ENCODE measurements at regions not wholly inside any gene's neighbourhood (a gene's known extent, or its start where the extent isn't known, plus 50 kb on each side); places are given as distances from the start of the nearest gene placed in this dataset.

GRCh38 chr2:65842104-65842503 is 409.7 kb upstream of the SPRED2 start:
- in situ Hi-C loops (cut with HindIII; ENCODE audit: low sequenced_read_pairs), result no loop called here
- no peak for DNase-seq (ENCODE audit: low spot score)

DNA sequence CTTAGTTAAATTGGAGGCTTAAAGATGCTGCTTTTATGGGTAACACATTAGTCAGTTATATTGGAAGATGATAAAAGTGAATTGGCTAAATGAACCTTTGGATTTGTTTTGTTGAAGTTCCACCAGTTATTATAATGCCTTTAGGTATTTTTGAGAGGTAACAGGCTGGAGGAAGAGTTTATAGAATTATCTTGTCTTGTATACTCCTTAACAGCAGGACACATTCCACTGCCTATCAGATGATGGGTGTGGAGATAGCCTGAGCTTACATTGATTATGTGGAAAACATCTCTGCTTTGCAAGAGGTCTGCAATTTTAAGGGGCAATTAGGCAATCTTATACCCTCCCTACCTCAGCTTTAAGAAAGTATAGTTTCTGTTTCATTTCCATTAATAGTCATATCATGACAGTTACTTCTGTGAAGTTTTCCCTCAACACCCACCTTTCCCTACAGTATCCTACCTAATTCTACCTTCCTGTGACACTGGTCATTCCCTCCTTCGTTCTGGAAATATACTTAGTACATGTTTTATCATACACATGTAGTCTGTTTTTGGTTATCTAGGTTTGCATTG is 403.7 kb upstream of the SPRED2 start:
- no peak for DNase-seq (ENCODE audit: low spot score)
- in situ Hi-C loops (cut with HindIII; ENCODE audit: low sequenced_read_pairs), result no loop called here

- in situ Hi-C loops (cut with HindIII; ENCODE audit: low sequenced_read_pairs), result no loop called here
- no peak for DNase-seq (ENCODE audit: low spot score)
Measured at GRCh38 chr2:65834771-65835475, 402.5 kb upstream of the SPRED2 start.

GRCh38 chr2:65834062-65834461 is 401.7 kb upstream of the SPRED2 start:
- DNase-seq (ENCODE audit: low spot score), result no peak
- in situ Hi-C loops (cut with HindIII; ENCODE audit: low sequenced_read_pairs), result no loop called here

- no peak for DNase-seq (ENCODE audit: low spot score)
- in situ Hi-C loops (cut with HindIII; ENCODE audit: low sequenced_read_pairs), result no loop called here
Measured at GRCh38 chr2:65831509-65831908, 399.1 kb upstream of the SPRED2 start.

DNA sequence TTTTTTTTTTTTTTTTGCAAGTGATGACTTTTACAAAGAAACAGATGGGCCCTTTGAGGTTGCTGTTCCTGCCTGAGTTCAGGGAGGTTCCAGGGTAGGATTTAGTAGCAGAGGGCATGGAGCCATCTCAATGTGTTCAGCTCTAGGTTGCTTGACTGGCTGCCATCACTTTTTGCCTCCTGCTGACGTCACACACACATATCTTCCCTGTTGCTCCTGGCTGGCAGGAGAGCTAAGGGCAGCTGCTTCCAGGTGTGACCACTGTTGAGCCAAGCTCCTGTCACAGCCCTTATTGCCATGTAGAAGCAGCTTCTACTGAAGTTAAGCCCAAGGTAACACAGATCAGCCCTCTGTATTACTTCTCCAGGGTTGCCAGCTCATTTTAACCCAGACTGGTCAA is 394.2 kb upstream of the SPRED2 start:
- DNase-seq (ENCODE audit: low spot score), result no peak
- in situ Hi-C loops (cut with HindIII; ENCODE audit: low sequenced_read_pairs), result no loop called here

- DNase-seq (ENCODE audit: low spot score), result no peak
- in situ Hi-C loops (cut with HindIII; ENCODE audit: low sequenced_read_pairs), result no loop called here
Measured at GRCh38 chr2:65823511-65823910, 391.1 kb upstream of the SPRED2 start.

DNA sequence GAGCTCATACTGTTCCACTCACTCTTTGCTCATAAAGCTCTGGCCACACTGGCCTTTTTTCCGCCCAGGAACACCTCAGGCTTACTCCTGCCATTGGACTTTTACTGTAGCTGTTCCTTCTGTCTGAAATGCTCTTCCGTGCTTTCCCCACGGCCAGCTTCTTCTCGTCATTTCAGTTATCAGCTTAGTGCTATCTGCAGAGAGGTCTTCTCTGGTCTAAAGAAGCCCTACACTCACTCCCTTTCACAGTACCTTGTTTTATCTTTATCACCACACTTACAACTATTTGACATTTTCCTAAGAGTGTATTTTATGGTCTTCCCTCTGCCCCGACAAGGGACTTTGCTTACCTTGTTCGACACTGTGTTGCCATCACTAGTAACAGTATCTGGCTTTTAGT is 388.1 kb upstream of the SPRED2 start:
- in situ Hi-C loops (cut with HindIII; ENCODE audit: low sequenced_read_pairs), result no loop called here
- DNase-seq (ENCODE audit: low spot score), result no peak

GRCh38 chr2:65819963-65820362 is 387.6 kb upstream of the SPRED2 start:
- no peak for DNase-seq (ENCODE audit: low spot score)
- in situ Hi-C loops (cut with HindIII; ENCODE audit: low sequenced_read_pairs), result no loop called here

DNA sequence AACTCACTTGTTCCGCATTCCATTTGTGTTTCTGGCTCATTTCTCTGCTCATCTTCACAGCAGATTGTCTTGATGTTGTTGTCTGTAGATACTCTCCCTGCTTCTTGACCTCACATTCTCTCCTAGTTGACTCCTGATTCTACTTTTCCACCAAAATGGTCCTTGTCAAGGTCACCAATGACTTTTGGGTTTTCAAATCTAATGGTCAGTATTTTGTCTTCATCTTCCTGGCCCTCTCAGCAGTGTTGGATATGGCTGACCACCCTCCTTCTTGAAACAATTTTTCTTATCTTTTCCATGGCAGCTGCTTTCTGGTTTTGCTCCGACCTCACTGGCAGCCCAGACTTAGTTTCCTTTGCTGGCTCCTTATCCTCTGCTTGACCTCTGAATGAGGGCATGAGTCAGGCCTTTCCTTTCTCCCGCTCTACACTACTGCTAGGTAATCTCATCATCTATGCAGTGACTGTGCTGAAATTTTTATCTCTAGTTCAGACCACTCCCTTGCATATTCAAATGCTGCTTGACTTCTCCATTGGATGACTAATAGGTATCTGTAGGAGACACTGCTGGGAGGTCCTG is 386.6 kb upstream of the SPRED2 start:
- in situ Hi-C loops (cut with HindIII; ENCODE audit: low sequenced_read_pairs), result no loop called here
- no peak for DNase-seq (ENCODE audit: low spot score)

DNA sequence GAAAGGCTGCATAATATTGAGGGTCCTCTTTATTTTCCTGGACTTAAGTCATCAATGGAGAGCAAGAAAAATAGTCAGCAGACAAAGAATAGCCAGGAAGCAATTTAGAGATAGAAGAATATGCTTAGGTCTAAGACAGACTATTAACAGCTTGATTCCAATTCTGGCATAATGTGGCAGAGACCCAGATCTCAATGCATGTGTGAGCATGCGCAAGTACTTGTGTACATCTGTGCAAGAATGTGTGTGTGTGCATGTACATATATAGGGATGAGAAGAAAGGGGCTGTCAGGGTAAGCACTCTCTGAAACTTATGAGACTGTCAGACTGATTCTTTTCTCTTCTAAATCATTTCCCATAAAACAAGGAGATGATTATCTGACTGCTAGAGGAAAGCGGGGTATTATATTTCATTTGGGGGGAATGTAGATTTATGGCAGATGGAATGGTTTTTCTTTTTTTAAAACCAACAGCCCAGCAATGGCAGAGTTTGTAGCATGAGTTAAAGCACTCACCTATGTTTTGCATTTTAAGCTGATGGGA is 381.3 kb upstream of the SPRED2 start:
- in situ Hi-C loops (cut with HindIII; ENCODE audit: low sequenced_read_pairs), result no loop called here
- no peak for DNase-seq (ENCODE audit: low spot score)

DNA sequence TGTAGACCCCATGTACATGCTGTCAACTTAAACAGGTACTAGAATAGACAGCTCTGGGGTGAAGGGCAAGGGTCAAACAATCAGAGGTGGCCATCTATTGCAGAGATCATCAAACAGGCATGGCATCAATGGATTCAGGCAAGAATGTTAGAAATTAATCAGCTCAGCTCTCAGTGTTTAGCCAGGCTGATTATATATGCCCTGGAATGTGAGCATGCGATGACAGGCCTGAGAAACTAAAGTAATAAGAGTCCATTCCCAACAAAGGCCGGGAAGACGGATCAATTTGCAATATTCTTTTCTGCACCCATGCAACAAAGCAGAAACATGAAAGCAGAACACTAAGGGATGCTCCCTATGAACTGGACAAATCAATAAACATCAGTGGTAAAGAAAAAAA is 380.5 kb upstream of the SPRED2 start:
- in situ Hi-C loops (cut with HindIII; ENCODE audit: low sequenced_read_pairs), result no loop called here
- DNase-seq (ENCODE audit: low spot score), result no peak

GRCh38 chr2:65807942-65808341 is 375.5 kb upstream of the SPRED2 start:
- in situ Hi-C loops (cut with HindIII; ENCODE audit: low sequenced_read_pairs), result no loop called here
- no peak for DNase-seq (ENCODE audit: low spot score)

DNA sequence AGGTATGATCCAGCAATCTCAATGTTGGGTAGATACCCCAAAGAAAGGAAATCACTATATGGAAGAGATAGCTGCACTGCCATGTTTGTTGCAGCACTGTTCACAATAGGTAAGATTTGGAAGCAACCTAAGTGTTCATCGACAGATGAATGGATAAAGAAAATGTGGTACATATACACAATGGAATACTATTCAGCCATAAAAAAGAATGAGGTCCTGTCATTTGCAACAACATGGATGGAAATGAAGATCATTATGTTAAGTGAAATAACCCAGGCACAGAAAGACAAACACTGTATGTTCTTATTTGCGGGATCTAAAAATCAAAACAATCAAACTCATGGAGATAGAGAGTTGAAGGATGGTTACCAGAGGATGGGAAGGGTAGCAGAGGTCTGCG is 372.4 kb upstream of the SPRED2 start:
- in situ Hi-C loops (cut with HindIII; ENCODE audit: low sequenced_read_pairs), result no loop called here
- no peak for DNase-seq (ENCODE audit: low spot score)

DNA sequence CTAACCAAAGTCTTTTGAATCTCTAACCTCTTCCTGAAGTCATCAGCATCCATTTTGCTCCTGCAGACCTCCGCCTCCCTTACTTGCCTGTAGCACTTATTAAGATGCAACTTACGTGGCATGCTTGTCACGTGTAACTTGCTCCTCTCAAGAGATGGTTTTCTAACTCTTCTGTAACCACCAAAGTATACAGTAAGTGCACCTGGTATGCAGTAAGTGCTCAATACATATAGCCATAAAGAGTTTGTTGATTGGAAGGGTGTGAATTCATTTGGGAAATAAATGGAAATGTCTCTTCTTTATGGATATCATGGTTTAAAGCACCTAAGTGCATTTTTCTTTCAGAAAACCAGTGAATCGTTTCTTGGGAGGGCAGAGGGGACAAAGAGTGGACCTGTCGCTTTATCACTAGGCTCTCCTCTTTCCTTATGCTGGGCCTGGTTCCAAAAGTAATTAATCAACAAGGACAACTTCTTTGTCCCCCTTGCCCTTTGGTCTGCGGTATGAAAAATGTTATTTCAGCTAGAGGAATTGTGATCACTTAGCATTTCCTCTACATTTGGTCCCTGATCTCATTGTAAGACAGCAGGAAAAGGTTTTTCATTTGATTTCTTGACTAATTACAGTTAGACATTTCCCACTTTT is 370.0 kb upstream of the SPRED2 start:
- in situ Hi-C loops (cut with HindIII; ENCODE audit: low sequenced_read_pairs), result no loop called here
- no peak for DNase-seq (ENCODE audit: low spot score)

DNA sequence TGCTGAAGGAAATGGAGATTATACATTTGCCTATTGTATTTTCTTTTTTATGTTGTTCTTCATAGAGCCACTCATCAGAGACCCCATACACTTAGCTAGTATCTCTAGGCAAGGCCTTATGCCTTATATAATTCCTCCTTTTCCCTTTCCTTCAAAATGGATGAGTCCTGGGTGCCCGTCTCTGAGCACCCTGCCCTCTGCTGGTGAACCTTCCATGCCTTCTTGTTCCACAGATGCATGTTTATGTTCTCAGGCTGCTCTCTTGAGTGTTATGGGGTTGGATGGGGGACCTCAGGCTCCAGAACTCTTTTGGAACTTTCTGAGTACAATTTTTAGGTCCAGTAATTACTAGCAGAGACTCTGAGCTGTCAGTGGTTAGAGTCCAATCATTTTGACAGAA is 368.6 kb upstream of the SPRED2 start:
- DNase-seq (ENCODE audit: low spot score), result no peak
- in situ Hi-C loops (cut with HindIII; ENCODE audit: low sequenced_read_pairs), result no loop called here

DNA sequence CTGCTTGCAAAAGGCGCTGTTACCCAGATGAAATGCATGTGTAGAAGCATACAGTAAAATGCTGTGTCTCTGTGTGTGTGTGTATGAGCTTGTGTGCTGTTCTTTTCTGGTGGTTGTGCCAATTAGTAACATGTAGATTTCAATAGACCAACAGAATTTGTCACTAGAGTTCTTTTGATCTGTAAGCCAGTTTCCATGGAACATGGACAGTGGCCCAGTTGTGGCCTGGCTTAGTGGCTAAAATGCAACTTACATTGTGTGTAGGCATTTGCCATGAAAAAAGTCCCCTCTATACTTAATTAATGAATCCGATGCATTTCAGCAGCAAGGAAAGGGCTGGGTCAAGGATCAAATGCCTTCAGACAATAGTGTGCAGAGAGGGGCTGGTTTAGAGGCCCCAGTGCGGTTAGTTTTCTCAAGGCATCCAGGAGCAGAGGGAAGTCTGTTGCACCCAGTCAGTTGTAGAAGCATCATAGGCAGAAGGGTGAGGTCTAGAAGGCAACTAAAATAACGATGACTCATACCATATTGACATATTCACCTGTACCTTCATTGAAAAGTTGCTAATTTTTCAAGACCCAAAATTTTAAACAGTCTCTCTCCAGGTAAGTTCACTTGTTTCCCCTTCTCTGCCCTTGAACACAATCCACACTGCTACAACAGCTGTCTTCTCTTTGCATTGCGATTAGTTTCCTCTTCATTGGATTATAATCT is 366.9 kb upstream of the SPRED2 start:
- in situ Hi-C loops (cut with HindIII; ENCODE audit: low sequenced_read_pairs), result no loop called here
- DNase-seq (ENCODE audit: low spot score), result no peak

- no peak for DNase-seq (ENCODE audit: low spot score)
- in situ Hi-C loops (cut with HindIII; ENCODE audit: low sequenced_read_pairs), result no loop called here
Measured at GRCh38 chr2:65798641-65799040, 366.2 kb upstream of the SPRED2 start.

DNA sequence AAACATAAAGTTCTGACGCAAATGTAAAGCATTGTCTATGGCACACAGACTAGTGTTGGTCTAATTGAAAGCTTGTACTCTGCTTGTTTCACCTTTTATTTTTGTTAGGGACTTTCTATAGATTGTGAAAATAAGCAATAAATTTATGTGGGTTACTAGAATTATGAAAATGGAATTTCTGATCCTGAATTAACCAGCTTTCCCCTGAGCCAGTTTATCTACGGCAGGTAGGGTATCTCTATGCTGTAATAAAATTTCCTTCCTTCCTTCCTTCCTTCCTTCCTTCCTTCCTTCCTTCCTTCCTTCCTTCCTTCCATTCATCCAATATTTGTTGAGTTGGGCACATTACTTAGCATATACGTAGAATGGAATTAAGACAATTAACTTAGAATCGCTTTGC is 362.6 kb upstream of the SPRED2 start:
- DNase-seq (ENCODE audit: low spot score), result no peak
- in situ Hi-C loops (cut with HindIII; ENCODE audit: low sequenced_read_pairs), result no loop called here
